Kasumi-1 (cell line): ENCODE measurements at regions not wholly inside any gene's neighbourhood (a gene's known extent, or its start where the extent isn't known, plus 50 kb on each side); places are given as distances from the start of the nearest gene placed in this dataset.

Experiments used
- DNase-seq, 2 experiments: peaks; one replicate each; lab custom pipeline; 2025; lab: John Stamatoyannopoulos, UW

DNA sequence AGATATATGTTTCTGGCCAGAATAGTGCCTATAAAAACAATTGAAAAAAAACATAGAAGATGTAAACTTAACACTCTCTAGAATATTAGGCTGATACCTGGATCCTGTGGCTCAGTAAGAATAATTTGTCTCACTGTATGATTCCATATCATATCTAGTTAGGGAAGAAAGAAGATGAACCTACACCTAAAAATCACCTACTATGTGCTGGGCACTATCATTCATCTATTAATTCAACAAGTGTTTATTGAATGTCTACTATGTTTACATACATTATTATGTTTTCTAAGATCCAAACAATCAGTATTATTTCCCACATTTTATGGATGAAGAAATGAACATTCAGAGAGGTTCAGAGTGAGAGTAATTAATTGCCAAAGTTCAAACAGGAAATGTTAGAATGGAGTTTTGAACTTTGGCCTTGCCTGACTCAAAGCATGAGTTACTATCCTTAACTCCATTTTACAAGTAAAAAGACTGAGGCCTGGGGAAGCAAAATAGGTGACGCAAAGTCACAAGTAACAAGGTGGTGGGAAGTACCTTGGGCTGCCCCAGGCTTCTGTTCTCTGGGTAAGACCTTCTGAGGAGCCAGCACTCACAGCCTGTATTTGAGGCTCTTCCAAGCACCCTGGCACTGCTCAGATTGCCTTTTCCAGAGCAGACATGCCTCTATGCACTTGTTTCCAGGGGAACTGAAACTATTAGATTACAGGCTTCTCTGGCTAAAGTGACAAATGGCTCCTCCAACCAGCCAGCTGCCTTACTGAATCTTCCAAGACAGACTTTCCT is 111.1 kb upstream of the ACSL4 start:
- no peak for DNase-seq

GRCh38 chrX:109844986-109845385 is 111.9 kb upstream of the ACSL4 start:
- no peak for DNase-seq

DNA sequence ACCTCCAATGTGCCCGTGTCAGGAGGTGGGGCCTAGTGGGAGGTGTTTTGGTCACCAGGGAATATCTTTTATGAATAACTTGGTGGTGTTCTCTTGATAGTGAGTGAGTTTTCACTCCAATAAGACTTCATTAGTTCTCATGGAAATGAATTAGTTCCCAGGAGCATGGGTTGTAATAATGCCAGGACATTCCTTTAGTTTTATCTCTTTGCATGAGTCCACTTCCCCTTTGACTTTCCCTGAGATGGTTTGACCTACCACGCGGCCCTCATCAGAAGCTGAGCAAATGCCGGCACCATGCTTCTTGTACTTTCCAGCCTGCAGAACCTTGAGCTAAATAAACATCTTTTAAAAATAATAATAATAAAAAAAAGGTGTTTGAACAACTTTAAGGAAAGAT is 112.9 kb upstream of the ACSL4 start:
- no peak for DNase-seq

DNA sequence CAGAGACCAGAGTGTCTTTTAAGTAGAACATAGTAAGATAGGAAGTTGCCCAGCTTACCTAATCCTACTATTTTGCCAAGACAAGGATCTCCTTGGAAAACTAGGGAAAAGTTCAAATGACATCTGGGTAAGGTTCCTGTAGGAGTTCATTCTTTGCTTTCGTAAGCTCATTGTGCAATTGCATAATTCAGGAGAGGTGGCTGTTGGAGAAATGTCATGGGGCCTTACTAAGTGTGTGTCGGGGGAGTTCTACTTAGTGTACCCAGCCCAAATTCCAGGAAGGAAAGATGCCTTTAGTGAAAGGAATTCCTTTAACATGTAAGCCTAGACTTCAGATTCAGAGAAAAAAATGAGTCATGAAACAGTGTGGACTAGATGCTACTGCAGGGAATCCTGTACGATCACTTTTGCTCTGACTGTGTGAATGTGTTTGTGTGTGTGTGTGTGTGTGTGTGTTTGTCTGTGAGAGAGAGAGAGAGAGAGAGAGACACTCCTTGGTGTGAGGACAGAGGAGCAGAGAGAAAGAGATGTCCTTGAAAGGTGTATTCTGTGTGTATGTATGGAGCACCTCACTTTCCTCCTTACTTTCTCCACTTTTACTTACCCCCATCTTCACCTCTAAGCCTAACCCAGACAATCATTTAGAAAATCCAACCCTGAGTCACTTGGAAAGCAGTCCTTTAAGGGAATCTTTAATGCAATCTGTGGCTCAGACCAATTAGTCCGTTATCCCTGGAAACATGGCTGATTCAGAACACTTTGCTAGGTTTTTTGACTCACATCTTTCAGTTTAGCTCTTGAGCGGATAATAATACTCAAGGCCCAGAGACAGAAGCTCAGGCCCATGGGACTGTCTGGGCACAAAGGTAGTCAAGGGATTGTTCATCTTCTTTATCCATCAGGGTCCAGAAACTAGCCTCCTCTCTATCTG is 114.5 kb upstream of the ACSL4 start:
- DNase-seq, result no peak

GRCh38 chrX:109848461-109849050 is 115.5 kb upstream of the ACSL4 start:
- peak in 1 of 2 experiments; percentile 27 for DNase-seq

DNA sequence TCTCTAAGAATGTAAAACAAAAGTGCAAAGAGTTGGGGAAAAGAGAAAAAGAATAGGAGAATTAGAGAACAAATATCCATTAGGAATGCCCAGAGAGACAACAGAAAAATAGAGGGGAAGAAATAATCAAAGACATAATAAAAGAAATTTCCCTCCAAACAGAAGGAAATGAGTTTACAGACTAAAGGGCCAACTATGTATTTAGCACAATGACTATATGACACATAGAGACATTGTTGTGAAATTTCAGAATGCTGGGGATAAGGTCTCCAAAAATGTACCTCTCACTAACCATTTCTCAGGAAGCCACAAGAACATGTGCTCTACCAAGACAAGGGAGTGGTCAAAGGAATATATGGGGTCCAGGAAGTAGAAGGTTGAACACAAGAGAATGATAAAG is 121.0 kb upstream of the ACSL4 start:
- DNase-seq, result no peak

DNA sequence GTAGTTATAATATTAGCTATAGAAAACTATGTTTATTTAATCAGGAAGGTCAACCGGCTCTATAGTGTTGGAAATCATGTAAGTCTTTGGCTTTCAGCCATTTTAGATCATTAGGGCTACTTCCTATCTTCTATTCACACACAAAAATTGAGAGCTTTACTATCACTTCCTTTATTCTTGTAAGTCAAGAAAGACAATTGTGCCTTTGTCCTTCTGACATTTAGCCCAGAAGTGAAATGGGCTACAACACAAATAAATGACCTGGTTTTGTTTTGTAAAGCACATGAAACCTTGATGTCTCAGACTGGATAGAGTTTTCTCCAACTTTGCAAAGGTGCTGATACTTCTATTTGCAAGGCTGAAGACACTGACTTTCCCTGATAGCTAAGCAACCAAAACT is 122.4 kb upstream of the ACSL4 start:
- peak in 1 of 2 experiments; percentile 17 for DNase-seq

- DNase-seq, result peak; percentile 40 to 41
Observed at GRCh38 chrX:109856974-109857373, 123.9 kb upstream of the ACSL4 start.

- no peak for DNase-seq
Observed at GRCh38 chrX:109857584-109858228, 124.6 kb upstream of the ACSL4 start.

DNA sequence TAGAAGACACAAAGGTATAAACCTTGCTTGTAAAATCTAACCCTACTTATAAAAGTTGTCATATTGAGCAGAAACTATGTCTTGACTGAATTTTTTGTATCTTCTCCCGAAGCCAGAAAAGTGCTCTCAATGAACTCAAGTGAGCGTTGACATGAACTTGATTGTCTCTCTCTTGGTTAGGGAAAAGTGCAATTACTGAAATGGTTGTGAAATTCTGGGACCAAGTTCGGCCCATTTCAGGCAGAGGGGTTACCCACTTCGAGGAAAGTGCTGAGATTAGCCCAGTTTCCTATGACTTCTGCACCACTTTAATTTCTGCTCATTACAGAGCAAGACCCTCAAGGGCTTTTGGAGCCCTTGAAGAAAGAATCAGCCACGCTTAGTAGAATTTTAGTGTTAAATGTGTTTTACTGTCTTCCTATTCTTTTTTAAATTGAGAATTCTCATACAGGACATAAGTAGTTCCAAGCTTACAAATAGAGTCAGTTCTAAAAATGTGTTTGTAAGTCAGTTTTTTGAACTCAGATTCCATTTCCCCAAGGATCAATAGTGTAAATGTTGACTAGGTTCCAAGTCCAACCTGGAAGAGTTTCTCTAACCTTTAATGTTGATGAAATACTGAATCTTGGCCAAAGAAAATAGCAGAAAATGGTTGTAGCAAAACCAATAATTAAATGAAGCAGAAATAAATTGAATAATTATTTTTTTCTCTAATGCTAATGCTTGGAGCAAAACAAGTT is 125.7 kb upstream of the ACSL4 start:
- no peak for DNase-seq

- DNase-seq, result no peak
Observed at GRCh38 chrX:109859651-109860050, 126.6 kb upstream of the ACSL4 start.

DNA sequence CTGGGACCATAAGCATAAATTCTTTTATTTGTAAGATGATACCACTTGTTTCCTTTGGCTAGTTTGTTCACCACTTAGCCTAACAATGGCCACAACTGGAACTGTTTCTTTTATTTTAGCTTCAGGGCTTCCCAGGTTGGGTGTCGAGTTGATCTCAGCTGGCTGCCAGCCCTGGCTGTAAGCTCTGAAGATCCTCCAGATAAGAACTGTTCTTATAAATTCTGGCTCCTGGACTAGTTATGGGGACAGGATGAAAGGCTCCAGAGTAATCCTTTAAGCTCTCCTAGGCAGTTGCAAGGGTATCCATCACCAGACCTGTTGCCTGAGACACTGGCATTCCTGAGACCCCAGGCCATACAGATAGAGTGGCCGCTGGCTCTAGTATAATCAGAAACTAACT is 129.4 kb upstream of the ACSL4 start:
- no peak for DNase-seq

- DNase-seq, result no peak
Observed at GRCh38 chrX:109863811-109864210, 130.8 kb upstream of the ACSL4 start.

DNA sequence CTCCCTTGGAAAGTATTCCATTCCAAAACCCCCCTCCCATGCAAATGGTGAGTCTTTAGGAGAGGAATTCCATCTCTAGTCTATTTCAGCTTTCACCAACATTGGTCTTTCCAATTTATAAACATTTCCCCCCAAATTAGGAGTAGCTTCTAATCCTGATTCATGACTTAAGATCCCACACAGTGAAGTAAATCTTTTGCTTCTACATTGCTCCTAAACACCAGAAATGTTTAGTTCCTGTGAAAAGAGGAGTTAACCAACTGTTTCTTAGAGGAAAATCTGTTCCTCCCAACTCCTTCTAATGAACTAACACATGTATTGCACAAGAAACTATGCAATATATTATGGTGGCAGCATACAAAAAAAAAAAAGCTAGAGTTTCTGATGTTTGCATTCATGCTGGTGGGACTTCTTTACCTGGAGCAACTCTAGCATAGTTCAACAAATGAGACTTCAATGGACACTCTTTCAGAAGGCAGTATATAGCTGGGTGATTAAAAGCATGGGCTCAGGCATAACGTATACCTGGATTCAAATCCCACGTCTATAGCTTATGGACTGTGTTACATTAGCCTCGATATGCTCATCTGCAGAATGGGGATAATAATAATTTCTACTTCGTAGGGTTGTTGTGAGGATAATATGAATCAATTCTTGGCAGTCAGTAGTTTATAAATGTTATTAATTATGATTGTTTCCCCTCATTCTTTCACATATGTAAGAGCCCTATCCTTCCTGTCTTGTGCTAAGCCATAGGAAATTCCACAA is 131.6 kb upstream of the TMEM164 start:
- DNase-seq, result no peak

DNA sequence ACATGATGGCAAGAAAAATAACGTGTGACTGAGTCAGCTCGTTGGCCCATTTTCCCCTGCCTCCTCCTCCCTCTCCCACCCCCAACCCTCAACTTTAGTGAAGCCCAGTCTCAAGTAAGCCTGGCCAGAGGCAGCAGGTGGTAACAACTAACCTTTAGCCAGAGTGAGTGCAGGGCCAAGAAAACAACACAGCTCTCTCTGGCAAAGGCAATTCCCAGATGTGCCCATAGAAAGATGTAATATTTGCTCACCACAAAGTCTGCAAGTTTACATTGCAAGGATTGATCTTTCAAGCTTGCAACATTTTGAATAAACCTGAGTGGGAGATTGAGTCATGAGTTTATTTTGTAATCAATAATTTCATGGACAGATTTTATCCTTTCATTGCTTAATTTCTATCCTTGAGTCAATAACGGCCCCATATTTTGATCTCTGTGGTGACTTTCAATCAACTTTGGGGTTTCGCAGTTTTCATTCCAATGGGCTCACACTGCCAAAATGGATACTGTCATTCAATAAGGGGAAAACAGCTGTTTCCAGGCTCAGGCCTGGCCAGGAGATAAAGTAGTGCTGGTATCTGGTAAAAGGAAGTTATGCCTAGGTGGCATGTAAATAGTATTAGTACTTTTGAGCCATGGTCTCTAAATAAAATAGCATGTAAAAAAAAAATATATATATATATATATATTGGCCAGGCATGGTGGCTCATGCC is 130.7 kb upstream of the TMEM164 start:
- no peak for DNase-seq

GRCh38 chrX:109873574-109873973 is 129.3 kb upstream of the TMEM164 start:
- no peak for DNase-seq

- no peak for DNase-seq
Observed at GRCh38 chrX:109873983-109874382, 128.9 kb upstream of the TMEM164 start.

DNA sequence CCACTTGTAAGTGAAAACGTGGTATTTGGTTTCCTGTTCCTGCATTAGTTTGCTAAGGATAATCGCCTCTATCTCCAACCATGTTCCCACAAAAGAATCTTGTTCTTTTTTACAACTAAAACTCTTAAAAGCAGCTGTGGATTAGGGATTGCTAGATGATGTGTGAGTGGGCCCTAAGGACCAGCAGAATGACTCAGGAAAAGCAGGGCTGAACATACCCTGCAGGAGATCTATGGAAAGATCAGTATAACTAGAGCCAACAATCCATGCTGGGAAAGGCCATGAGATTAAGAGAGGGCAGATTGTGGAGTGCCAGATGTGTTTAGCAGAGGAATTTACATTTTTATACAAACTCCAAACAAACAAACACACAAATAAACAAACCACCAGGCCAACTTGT is 128.4 kb upstream of the TMEM164 start:
- DNase-seq, result no peak

GRCh38 chrX:109875831-109876230 is 127.1 kb upstream of the TMEM164 start:
- no peak for DNase-seq

DNA sequence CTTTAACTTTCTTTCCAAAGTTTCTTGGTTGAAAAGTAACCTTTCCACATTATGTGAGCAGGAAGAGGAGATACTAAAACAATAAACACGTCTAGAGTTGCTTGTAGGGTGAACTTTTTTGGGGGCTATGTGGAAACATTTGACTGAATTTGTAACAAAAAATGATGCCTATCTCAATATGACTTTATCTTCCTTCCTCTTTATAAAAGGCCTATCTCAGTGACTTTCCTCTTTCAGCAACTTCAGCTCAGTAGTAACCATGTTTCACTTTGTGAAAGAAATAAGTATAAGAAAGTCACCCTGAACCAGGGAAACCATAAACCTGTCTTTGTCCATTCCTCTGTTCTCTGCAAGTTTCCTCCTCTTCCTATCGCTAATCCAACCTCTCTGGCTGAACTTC is 124.7 kb upstream of the TMEM164 start:
- DNase-seq, result peak; percentile 8 to 15
